Right forelimb (tissue), 1 donor: ENCODE measurements at regions not wholly inside any gene's neighbourhood (a gene's known extent, or its start where the extent isn't known, plus 50 kb on each side); places are given as distances from the start of the nearest gene placed in this dataset.

Experiments used
- DNase-seq: peaks from one replicate; pipeline ENCODE4 v3.0.0-alpha.2; 2018

GRCh38 chr16:86078121-86078600 is 179.2 kb downstream of the IRF8 start:
- DNase-seq: peak; percentile 18

GRCh38 chr16:86078711-86079110 is 179.7 kb downstream of the IRF8 start:
- peak; percentile 11 for DNase-seq

- peak; percentile 34 for DNase-seq
Observed at GRCh38 chr16:86079255-86079885, 180.4 kb downstream of the IRF8 start.

- DNase-seq: peak; percentile 37
Observed at GRCh38 chr16:86080131-86080875, 181.3 kb downstream of the IRF8 start.

- no peak for DNase-seq
Observed at GRCh38 chr16:86080982-86081381, 182.0 kb downstream of the IRF8 start.

GRCh38 chr16:86082418-86083030 is 183.6 kb downstream of the IRF8 start:
- DNase-seq: no peak

- no peak for DNase-seq
Observed at GRCh38 chr16:86083382-86084002, 184.5 kb downstream of the IRF8 start.

- no peak for DNase-seq
Observed at GRCh38 chr16:86085161-86085611, 186.2 kb downstream of the IRF8 start.

GRCh38 chr16:86085795-86086194 is 186.8 kb downstream of the IRF8 start:
- no peak for DNase-seq

GRCh38 chr16:86086471-86086870 is 187.5 kb downstream of the IRF8 start:
- DNase-seq: no peak

GRCh38 chr16:86087011-86087895 is 188.3 kb downstream of the IRF8 start:
- DNase-seq: no peak

GRCh38 chr16:86087896-86088230 is 188.9 kb downstream of the IRF8 start:
- no peak for DNase-seq

- no peak for DNase-seq
Observed at GRCh38 chr16:86088287-86088686, 189.3 kb downstream of the IRF8 start.

GRCh38 chr16:86088816-86089215 is 189.9 kb downstream of the IRF8 start:
- DNase-seq: no peak

GRCh38 chr16:86089334-86089900 is 190.5 kb downstream of the IRF8 start:
- no peak for DNase-seq

GRCh38 chr16:86089991-86090390 is 191.0 kb downstream of the IRF8 start:
- no peak for DNase-seq

- DNase-seq: no peak
Observed at GRCh38 chr16:86090461-86091170, 191.7 kb downstream of the IRF8 start.

- no peak for DNase-seq
Observed at GRCh38 chr16:86091976-86092375, 193.0 kb downstream of the IRF8 start.

GRCh38 chr16:86092586-86093480 is 193.9 kb downstream of the IRF8 start:
- DNase-seq: no peak
